HuH-7 (cell line): ENCODE measurements at regions not wholly inside any gene's neighbourhood (a gene's known extent, or its start where the extent isn't known, plus 50 kb on each side); places are given as distances from the start of the nearest gene placed in this dataset.
"Not testable (repeated sequence)": the region's sequence is repeated elsewhere in the genome, so short reads cannot be mapped to it uniquely, and the experiment has no call there.

Experiments used
- DNase-seq: peaks from one replicate; pipeline ENCODE4 v3.0.0; 2011; ENCODE audit warnings: low spot score

- DNase-seq, result not testable (repeated sequence)
These were observed 321.7 kb downstream of the ZNF674 start for GRCh38 chrX:46223499-46223898.

DNA sequence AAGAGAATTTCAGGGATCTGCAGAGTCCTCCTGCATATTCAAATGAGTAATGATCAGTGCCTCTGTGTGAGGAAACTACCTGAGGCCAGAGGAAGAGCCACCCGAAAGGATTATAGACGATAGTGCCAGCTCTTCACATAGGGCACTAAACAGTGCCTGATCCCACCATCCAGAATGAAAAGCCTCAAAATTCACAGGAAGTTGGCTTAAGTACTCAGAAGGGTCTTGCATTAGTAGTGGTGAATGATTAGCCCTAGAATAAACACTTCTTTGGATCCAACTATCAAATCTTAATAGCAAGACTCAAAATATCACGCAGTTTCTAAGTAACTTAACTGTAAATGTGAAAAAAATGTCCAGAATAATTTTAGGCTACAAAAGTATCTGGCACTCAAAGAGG, 324.4 kb downstream of the ZNF674 start:
- DNase-seq, result no peak

- no peak for DNase-seq
These were observed 326.8 kb downstream of the ZNF674 start for GRCh38 chrX:46218373-46218772.

DNA sequence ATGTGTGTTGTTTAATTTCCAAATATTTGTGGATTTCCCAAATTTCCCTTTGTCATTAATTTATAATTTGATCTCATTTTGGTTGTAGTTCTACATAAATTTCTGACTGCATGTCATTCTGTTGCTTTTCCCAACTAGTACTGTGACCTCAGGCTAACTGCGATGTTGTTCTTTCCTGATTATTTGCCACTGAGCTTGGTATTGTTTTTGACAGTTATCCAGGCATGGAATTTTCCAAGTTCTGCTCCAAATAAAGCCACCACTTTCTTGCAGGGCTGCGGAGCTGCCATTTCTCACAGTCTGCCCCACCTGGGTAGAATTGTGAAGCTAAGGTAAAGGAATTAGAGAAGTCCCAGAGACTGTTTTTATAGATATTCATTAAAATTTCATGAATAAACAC, 328.8 kb downstream of the ZNF674 start:
- DNase-seq, result no peak

- no peak for DNase-seq
These were observed 334.1 kb downstream of the ZNF674 start for GRCh38 chrX:46211079-46211478.

GRCh38 chrX:46209768-46210167, 335.5 kb downstream of the ZNF674 start:
- no peak for DNase-seq

- no peak for DNase-seq
These were observed 336.2 kb downstream of the ZNF674 start for GRCh38 chrX:46209037-46209436.

DNA sequence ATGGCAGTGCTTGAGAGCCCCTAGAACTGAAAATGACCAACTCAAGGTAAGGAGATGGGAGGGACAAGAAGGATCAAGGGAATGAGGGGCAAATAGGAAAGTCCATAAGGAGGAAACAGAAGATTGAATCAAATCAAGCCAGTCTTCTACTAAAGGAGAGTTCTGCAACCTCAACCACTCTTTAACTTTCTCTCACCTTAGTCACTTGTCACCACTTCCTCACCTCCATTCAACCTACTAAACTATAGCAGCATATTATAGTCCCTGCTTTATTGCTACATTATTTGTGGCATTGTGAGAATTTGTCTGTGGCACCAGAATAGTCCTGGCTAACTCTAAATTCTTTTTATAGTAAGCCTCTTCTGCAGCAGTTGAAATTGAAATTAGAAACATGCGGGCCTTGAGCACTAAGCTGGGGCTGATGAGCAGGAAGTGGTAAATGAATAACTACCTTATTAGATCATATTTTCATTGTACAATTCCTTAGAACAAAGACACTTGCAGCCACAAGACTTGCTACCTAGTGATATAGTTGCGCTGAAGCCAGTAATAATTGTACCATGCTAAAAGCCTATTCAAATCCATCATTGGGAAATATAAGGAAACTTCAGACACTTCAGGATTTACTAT, 336.9 kb downstream of the ZNF674 start:
- no peak for DNase-seq

DNA sequence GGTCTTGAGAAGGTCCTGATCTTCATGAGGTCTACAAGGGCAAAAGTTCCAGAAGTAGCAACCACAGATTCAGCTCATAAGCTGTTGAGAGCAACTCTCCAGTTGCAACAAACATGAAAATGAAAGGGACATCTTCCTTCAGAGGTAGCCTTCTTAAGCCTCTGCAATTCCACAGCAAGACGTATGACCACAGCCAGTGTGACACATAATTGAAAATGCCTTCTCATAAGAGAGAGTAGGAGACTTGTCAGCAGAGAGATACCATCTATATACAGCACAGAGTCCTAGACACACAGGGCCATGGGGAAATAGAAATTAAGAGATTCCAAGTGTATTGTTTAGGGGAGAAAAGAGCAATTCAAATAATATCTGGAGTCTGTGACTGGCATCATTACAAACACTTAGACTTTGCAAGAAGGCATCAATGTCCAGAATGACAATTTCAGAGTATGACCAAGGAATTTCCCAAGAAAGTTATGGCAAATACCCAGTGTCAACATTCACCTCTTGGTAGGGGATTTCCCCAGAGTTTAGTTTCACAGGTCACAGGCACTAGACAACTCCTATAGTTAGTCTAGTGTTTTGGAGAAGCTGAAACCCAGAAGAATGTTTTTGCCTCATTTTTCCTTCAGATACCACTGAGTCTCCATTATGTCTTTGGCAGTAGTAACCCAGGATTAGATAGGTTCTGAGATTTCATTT, 340.3 kb downstream of the ZNF674 start:
- DNase-seq, result peak; percentile 6

GRCh38 chrX:46202733-46203514, 342.3 kb downstream of the ZNF674 start:
- no peak for DNase-seq

DNA sequence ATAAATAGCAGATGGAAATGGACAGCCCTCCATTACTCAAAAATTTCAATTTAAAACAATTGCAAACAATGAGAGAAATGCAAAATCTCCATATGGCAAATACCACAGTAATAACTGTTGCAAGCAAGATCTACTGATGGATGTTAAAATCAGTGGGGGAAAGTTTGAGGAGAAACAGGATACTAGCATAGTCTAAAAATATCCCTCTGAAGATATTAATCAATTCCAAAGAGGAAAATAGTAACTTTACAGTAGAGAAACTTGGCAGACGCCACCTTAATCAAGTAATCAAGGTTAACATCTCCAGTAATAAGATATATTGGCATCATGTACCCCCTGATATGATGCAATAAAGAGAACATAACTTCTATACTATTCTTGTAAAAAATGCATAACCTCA, 344.8 kb downstream of the ZNF674 start:
- DNase-seq, result no peak

DNA sequence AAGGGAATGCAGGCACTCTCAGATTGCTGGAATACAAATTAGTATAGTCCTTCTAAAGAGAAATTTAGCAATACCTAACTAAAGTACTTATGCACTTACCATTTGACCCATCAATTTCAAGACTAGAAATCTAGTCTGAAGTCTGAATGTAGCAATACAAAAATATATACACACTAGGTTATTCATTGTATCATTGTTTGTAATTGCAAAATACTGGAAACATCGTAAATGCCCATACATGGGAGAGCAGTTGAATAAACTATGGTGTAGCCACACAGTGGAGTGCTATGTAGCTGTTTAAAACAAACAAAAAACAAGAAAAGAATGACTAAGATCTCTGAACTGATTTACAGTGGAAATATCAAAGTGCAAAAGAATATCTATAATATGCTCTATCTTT, 346.4 kb downstream of the ZNF674 start:
- DNase-seq, result no peak

DNA sequence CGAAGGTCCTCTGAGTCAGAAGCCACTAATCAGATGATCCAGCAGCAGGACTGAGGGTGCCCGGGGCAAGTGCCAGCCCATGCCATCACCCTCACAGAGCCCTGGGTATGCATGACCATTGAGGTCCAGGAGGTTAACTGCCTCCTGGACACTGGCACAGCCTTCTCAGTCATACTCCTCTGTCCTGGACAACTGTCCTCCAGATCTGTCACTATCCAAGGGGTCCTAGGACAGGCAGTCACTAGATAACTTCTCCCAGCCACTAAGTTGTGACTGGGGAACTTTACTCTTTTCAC, 358.5 kb downstream of the ZNF674 start:
- DNase-seq, result not testable (repeated sequence)

- no peak for DNase-seq
These were observed 359.1 kb downstream of the ZNF674 start for GRCh38 chrX:46185923-46186810.

- no peak for DNase-seq
These were observed 360.5 kb downstream of the ZNF674 start for GRCh38 chrX:46184749-46185148.

DNA sequence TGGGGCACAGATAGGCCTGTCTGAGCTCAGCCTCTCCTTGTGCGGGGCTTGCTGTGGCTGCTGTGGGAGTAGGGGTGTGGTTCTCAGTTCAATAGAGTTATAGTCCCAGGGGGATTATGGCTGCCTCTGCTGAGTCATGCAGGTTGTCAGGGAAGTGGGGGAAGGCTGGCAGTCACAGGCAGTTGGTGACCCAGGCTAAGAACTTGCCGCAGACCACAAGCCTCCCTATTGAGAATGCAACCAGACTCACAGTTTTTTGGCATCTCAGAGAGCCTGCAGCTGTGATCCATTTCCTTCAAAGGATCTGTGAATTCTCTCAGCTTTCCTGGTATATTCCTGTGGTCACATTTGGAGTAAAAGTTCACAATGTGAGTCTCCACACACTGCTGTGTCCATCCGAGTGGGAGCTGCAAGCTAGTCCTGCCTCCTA, 364.9 kb downstream of the ZNF674 start:
- DNase-seq, result no peak

DNA sequence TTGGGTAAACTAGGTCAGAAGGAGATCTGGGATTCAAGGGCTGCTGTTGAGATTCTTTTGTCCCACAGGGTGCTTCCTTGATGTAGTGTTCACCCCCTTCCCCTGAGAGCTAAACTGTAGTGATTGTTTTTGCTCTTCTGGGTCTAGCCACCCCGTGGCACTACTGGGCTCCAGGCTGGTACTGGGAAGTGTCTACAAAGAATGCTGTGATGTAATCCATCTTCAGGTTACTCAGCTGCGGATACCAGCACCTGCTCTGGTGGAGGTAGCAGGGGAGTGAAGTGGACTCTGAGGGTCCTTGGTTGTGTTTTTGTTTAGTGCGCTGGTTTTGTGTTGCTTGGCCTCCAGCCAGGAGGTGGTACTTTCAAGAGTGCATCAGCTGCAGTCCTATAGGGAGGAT, 365.5 kb downstream of the ZNF674 start:
- DNase-seq, result no peak

DNA sequence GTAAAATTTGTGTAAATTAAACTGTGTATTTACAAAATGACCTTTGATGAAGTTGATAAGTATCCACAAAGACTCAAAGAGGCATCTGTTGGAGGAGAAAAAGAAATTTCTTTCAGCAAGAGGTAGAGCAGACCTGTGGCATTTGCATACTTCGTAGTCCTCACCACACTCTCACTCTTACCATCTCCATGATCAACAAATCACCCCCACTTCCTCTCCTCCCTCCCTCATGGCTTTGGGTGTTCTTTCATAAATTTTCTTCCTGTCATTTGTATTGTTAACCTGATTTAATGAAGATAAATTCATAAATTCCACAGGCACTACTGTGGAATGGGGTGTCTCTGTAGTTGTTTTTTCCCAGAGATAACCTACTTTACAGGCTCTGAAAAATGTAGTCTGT, 366.5 kb downstream of the ZNF674 start:
- DNase-seq, result no peak

GRCh38 chrX:46173159-46173558, 372.1 kb downstream of the ZNF674 start:
- no peak for DNase-seq

DNA sequence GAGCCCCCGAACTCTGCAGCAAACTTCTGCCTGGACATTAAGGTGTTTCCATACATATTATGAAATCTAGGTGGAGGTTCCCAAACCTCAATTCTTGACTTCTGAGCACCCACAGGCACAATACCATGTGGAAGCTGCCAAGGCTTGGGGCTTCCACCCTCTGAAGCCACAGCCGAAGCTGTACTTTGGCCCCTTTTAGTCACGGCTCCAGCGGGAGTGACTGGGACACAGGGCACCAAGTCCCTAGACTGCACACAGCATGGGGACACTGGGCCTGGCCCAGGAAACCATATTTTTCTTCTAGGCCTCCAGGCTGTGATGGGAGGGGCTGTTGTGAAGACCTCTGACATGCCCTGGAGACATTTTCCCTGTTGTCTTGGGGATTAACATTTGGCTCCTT, 373.8 kb downstream of the ZNF674 start:
- not testable (repeated sequence) for DNase-seq

- no peak for DNase-seq
These were observed 375.4 kb downstream of the ZNF674 start for GRCh38 chrX:46169808-46170207.

GRCh38 chrX:46168254-46168653, 377.0 kb downstream of the ZNF674 start:
- DNase-seq, result no peak
